Retinal pigment epithelial cell (primary cell): ENCODE measurements at regions not wholly inside any gene's neighbourhood (a gene's known extent, or its start where the extent isn't known, plus 50 kb on each side); places are given as distances from the start of the nearest gene placed in this dataset.

Experiments used
- DNase-seq: peaks from one replicate; pipeline ENCODE4 v3.0.0-alpha.2; 2010; ENCODE audit warnings: low read depth
- H3K4me3 ChIP-seq: 2 replicates; pipeline ENCODE4 v1.5.1; 2011; ENCODE audit warnings: mild to moderate bottlenecking, low read length, control low read depth, moderate library complexity
- TF ChIP-seq, protein P1 (sequence below): conservative IDR thresholded peaks from 2 replicates; pipeline ENCODE4 v1.5.1; 2011; ENCODE audit warnings: low read depth, low read length, control low read depth, inconsistent platforms

DNA sequence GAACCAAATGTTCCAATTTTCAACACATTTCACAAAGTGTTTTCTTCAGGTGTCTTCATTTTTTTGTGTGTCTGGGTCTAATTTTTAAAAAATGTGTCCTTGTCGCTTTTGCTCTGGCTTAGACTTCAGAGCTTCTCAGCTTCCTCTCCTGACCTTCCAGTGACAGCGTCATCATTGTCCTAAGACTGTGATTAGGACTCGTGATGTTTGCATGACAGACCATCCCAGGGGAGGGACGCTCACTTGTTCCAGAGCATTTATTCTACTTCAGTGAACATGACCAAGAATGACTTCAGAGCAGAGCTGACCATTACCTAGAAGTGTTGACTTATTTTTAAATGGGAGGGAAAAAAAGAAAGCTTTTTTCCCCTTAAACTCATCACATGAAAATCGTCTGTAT lies 591.9 kb downstream of the IRS1 start:
- no peak overlapping the region for H3K4me3 ChIP-seq
- no peak for DNase-seq
- TF ChIP-seq, protein P1, sequence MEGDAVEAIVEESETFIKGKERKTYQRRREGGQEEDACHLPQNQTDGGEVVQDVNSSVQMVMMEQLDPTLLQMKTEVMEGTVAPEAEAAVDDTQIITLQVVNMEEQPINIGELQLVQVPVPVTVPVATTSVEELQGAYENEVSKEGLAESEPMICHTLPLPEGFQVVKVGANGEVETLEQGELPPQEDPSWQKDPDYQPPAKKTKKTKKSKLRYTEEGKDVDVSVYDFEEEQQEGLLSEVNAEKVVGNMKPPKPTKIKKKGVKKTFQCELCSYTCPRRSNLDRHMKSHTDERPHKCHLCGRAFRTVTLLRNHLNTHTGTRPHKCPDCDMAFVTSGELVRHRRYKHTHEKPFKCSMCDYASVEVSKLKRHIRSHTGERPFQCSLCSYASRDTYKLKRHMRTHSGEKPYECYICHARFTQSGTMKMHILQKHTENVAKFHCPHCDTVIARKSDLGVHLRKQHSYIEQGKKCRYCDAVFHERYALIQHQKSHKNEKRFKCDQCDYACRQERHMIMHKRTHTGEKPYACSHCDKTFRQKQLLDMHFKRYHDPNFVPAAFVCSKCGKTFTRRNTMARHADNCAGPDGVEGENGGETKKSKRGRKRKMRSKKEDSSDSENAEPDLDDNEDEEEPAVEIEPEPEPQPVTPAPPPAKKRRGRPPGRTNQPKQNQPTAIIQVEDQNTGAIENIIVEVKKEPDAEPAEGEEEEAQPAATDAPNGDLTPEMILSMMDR, result no peak

DNA sequence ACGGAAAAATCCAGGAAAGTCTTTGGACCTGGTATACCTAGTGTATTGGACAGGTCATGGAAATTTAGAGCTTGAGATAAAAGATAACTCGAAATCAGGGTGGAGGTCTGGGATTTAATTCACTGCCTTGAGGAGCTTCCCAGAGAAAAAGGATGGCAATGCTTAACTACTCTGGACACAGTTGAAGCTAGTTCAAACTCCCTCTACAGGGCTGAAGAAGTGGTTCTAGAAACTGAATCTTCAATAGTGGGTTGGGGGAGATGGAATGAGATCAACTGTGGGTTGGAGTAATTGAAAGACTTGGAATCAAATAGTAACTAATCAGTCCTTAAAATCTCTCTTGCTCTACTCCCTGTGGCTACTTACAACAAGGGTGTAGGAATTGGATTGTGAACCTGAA lies 600.1 kb downstream of the IRS1 start:
- DNase-seq, result no peak
- H3K4me3 ChIP-seq, result no peak overlapping the region
- TF ChIP-seq, protein P1, result peak; percentile 2

DNA sequence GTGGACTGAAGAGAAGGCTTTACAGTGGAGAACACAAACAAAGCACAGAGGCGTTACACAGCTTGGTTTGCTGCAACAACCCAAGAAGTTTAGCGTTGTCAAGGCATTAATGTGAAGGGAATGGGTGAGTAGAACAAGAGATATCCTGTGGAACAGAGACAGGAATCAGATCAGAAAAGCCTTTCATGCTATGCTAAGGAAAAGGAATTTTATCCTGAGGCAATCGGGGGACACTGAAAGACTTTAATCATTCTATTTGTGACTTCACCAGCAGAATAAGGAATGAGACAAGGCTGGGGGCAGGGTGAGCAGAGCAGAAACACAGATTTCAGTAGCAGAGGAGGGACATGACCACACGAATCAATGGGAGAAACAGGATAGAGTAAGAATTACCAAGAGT lies 600.7 kb downstream of the IRS1 start:
- DNase-seq, result no peak
- H3K4me3 ChIP-seq, result no peak overlapping the region
- TF ChIP-seq, protein P1, result no peak

DNA sequence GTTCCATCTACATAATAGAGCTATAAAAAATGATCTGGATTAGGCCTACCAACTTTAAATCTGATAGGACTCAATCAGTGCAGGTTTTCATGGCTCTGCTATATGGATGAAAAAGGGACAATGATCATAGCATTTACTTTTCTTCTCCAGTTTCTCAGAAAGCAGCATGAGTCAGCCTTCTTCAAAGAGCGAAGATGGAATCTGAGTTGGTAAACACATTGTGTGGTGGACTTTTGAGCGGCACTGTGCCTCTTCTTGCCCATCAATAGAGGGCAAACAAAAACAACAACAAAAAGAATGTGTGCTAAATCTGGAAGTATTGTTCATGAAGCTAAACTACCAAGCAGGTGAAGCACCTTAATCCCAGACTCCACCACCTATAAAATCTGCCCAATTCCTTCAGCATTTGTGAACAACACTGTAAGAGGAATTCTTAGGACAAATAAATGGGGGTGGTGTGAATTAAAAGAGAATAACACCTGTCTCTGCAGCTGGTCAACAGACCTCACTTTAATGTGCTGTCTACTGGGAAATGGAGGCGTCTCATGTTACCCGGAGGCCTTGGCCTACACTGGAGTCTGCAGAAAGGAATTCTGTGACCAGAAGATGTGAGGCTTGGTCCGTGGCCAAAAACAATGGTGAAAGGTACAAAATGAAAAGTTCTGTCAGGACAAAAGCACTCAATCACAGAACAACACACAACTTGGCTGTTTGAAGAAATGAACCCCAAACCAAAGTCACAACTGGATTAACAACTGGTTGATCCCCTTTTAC lies 609.0 kb downstream of the IRS1 start:
- TF ChIP-seq, protein P1, result no peak
- DNase-seq, result no peak
- no peak overlapping the region for H3K4me3 ChIP-seq

DNA sequence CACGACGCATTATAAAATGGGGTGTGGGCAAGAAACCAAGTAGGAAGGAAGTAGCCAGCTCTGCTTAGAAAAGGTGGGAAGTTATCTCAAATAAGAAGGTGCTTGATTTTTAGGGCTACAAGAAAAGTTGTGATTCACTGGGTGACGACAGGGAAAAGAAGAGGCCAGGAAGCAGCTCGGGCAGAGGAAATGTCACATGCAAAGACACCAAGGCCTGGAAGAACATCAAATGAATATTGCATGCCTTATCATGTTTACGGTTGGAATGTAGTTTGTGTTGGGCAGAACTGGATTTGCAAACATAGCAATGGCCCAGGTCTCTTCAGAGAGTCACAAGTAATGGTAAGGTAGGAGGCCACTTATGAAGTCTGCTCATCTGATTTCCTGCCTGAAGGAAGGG lies 610.6 kb downstream of the IRS1 start:
- TF ChIP-seq, protein P1, result no peak
- DNase-seq, result no peak
- no peak overlapping the region for H3K4me3 ChIP-seq

DNA sequence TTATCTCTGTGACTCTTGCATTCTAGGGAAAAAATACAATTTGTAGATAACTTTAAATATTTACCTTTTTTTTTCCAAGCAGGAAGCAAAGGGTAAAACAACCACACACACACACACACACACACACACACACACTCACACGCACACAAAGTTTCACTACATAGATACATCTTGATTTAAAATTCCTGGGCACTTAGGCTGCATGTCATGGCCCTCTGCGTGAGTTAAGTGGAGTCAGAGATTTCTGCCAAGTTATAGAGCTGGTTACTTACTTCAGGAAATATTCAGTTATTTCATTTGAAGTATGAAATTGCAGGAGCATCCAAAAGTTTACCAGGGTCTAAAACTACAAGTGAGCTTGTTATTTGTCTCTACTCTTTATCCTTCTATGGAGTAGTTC lies 612.0 kb downstream of the IRS1 start:
- no peak for DNase-seq
- TF ChIP-seq, protein P1, result no peak
- no peak overlapping the region for H3K4me3 ChIP-seq

DNA sequence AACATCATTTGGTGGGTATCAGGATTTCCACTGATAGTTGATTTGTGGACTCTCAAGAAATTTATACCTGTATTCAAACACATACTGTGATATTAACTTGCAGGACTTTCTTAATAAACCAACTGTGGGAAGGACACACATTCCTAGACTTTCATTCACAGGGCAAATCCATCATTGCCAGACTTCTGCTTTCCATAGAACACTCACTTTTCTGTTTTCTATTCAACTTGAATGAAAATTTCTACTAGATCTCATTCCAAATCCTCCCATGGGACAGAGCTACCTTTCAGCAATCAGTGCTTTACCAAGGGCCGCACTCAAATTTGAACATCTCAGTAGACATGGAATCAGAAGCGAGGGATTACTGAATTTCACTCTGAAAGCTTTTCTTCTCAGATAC lies 612.5 kb downstream of the IRS1 start:
- no peak overlapping the region for H3K4me3 ChIP-seq
- TF ChIP-seq, protein P1, result no peak
- DNase-seq, result no peak
